ENCODE measurements at regions not wholly inside any gene's neighbourhood (a gene's known extent, or its start where the extent isn't known, plus 50 kb on each side); places are given as distances from the start of the nearest gene placed in this dataset.
A peak's percentile ranks its signal among the peaks of the same experiment; 100 is the strongest.

GRCh38 chr22:48226026-48227013 is 1463.9 kb downstream of the TBC1D22A start:
- H3K9me3 Mint-ChIP-seq = no peaks in the 10 kb centered on the region
- H3K4me3 Mint-ChIP-seq = no peak overlapping the region
- H3K27me3 Mint-ChIP-seq = peaks cover 8% of the 10 kb centered on the region
- DNase-seq (ENCODE audit: low spot score in 2 of 2) = no peak
- no peak for ATAC-seq (ENCODE audit: low read depth)
- no peaks in the 10 kb centered on the region for H3K36me3 Mint-ChIP-seq
- H3K27ac Mint-ChIP-seq = no peak overlapping the region
- H3K4me1 Mint-ChIP-seq = no peaks in the 10 kb centered on the region

GRCh38 chr22:48224332-48224731 is 1461.9 kb downstream of the TBC1D22A start:
- Mint-ChIP-seq H3K36me3 (no peaks in the 10 kb centered on the region), H3K4me3 (no peak overlapping the region), H3K27me3 (peaks cover 8% of the 10 kb centered on the region), H3K27ac (no peak overlapping the region), H3K9me3 (peaks cover 5% of the 10 kb centered on the region), H3K4me1 (no peaks in the 10 kb centered on the region)
- DNase-seq (ENCODE audit: low spot score in 2 of 2) (peak in 1 of 2 donors; percentile 2), ATAC-seq (ENCODE audit: low read depth) (no peak)

GRCh38 chr22:48223488-48224190 is 1461.2 kb downstream of the TBC1D22A start:
- no peak overlapping the region for H3K27ac Mint-ChIP-seq
- H3K36me3 Mint-ChIP-seq = no peaks in the 10 kb centered on the region
- no peaks in the 10 kb centered on the region for H3K4me1 Mint-ChIP-seq
- peaks cover 5% of the 10 kb centered on the region for H3K9me3 Mint-ChIP-seq
- peaks cover 8% of the 10 kb centered on the region for H3K27me3 Mint-ChIP-seq
- ATAC-seq (ENCODE audit: low read depth) (no peak), DNase-seq (ENCODE audit: low spot score in 2 of 2) (peak in 1 of 2 donors; percentile 1)
- H3K4me3 Mint-ChIP-seq = no peak overlapping the region

GRCh38 chr22:48222742-48223487 is 1460.5 kb downstream of the TBC1D22A start:
- H3K36me3 Mint-ChIP-seq = no peaks in the 10 kb centered on the region
- ATAC-seq (ENCODE audit: low read depth) (no peak), DNase-seq (ENCODE audit: low spot score in 2 of 2) (no peak)
- no peak overlapping the region for H3K27ac Mint-ChIP-seq
- H3K4me3 Mint-ChIP-seq = no peak overlapping the region
- peaks cover 8% of the 10 kb centered on the region for H3K27me3 Mint-ChIP-seq
- no peaks in the 10 kb centered on the region for H3K4me1 Mint-ChIP-seq
- peaks cover 5% of the 10 kb centered on the region for H3K9me3 Mint-ChIP-seq

GRCh38 chr22:48218889-48219420 is 1456.5 kb downstream of the TBC1D22A start:
- DNase-seq (ENCODE audit: low spot score in 2 of 2) (peak in 1 of 2 donors; percentile 2), ATAC-seq (ENCODE audit: low read depth) (no peak)
- no peaks in the 10 kb centered on the region for H3K4me1 Mint-ChIP-seq
- H3K27ac Mint-ChIP-seq = no peak overlapping the region
- H3K36me3 Mint-ChIP-seq = no peaks in the 10 kb centered on the region
- no peak overlapping the region for H3K4me3 Mint-ChIP-seq
- H3K27me3 Mint-ChIP-seq = peaks cover 4% of the 10 kb centered on the region
- peaks cover 5% of the 10 kb centered on the region for H3K9me3 Mint-ChIP-seq

GRCh38 chr22:48217596-48217995 is 1455.1 kb downstream of the TBC1D22A start:
- Mint-ChIP-seq H3K36me3 (no peaks in the 10 kb centered on the region), H3K4me1 (no peaks in the 10 kb centered on the region), H3K27me3 (peaks cover 6% of the 10 kb centered on the region), H3K9me3 (peaks cover 5% of the 10 kb centered on the region), H3K27ac (no peak overlapping the region), H3K4me3 (no peak overlapping the region)
- DNase-seq (ENCODE audit: low spot score in 2 of 2) (no peak), ATAC-seq (ENCODE audit: low read depth) (no peak)

GRCh38 chr22:48212727-48213126 is 1450.3 kb downstream of the TBC1D22A start:
- no peak overlapping the region for H3K4me3 Mint-ChIP-seq
- H3K4me1 Mint-ChIP-seq = no peaks in the 10 kb centered on the region
- H3K36me3 Mint-ChIP-seq = no peaks in the 10 kb centered on the region
- H3K9me3 Mint-ChIP-seq = no peaks in the 10 kb centered on the region
- H3K27ac Mint-ChIP-seq = no peak overlapping the region
- ATAC-seq (ENCODE audit: low read depth) (no peak), DNase-seq (ENCODE audit: low spot score in 2 of 2) (no peak)
- peaks cover 6% of the 10 kb centered on the region for H3K27me3 Mint-ChIP-seq

- Mint-ChIP-seq H3K4me1 (no peaks in the 10 kb centered on the region), H3K27me3 (peaks cover 6% of the 10 kb centered on the region), H3K9me3 (no peaks in the 10 kb centered on the region), H3K4me3 (no peak overlapping the region), H3K36me3 (no peaks in the 10 kb centered on the region), H3K27ac (no peak overlapping the region)
- ATAC-seq (ENCODE audit: low read depth) (no peak), DNase-seq (ENCODE audit: low spot score in 2 of 2) (peak in 1 of 2 donors; percentile 8)
These were observed 1448.4 kb downstream of the TBC1D22A start for GRCh38 chr22:48210812-48211211.

- ATAC-seq (ENCODE audit: low read depth) (no peak), DNase-seq (ENCODE audit: low spot score in 2 of 2) (peak in 1 of 2 donors; percentile 5)
- no peaks in the 10 kb centered on the region for H3K4me1 Mint-ChIP-seq
- no peaks in the 10 kb centered on the region for H3K36me3 Mint-ChIP-seq
- no peak overlapping the region for H3K27ac Mint-ChIP-seq
- peaks cover 6% of the 10 kb centered on the region for H3K27me3 Mint-ChIP-seq
- H3K4me3 Mint-ChIP-seq = no peak overlapping the region
- H3K9me3 Mint-ChIP-seq = no peaks in the 10 kb centered on the region
These were observed 1447.7 kb downstream of the TBC1D22A start for GRCh38 chr22:48210198-48210580.

- Mint-ChIP-seq H3K4me1 (no peaks in the 10 kb centered on the region), H3K9me3 (no peaks in the 10 kb centered on the region), H3K36me3 (no peaks in the 10 kb centered on the region), H3K27ac (no peak overlapping the region), H3K27me3 (peaks cover 11% of the 10 kb centered on the region), H3K4me3 (no peak overlapping the region)
- DNase-seq (ENCODE audit: low spot score in 2 of 2) (peak in 1 of 2 donors; percentile 5), ATAC-seq (ENCODE audit: low read depth) (no peak)
These were observed 1447.2 kb downstream of the TBC1D22A start for GRCh38 chr22:48209473-48210197.

GRCh38 chr22:48208894-48209293 is 1446.4 kb downstream of the TBC1D22A start:
- no peaks in the 10 kb centered on the region for H3K36me3 Mint-ChIP-seq
- DNase-seq (ENCODE audit: low spot score in 2 of 2) (peak in 1 of 2 donors; percentile 0), ATAC-seq (ENCODE audit: low read depth) (no peak)
- H3K4me1 Mint-ChIP-seq = no peaks in the 10 kb centered on the region
- no peak overlapping the region for H3K27ac Mint-ChIP-seq
- H3K9me3 Mint-ChIP-seq = no peaks in the 10 kb centered on the region
- peaks cover 7% of the 10 kb centered on the region for H3K27me3 Mint-ChIP-seq
- no peak overlapping the region for H3K4me3 Mint-ChIP-seq

GRCh38 chr22:48207919-48208535 is 1445.6 kb downstream of the TBC1D22A start:
- Mint-ChIP-seq H3K27me3 (peaks cover 6% of the 10 kb centered on the region), H3K9me3 (no peaks in the 10 kb centered on the region), H3K4me3 (no peak overlapping the region), H3K36me3 (no peaks in the 10 kb centered on the region), H3K4me1 (no peaks in the 10 kb centered on the region), H3K27ac (no peak overlapping the region)
- peak in 1 of 2 donors; percentile 3 for DNase-seq (ENCODE audit: low spot score in 2 of 2)
- ATAC-seq (ENCODE audit: low read depth) = no peak

- Mint-ChIP-seq H3K27me3 (peaks cover 6% of the 10 kb centered on the region), H3K4me1 (no peaks in the 10 kb centered on the region), H3K9me3 (no peaks in the 10 kb centered on the region), H3K27ac (no peak overlapping the region), H3K36me3 (no peaks in the 10 kb centered on the region), H3K4me3 (no peak overlapping the region)
- DNase-seq (ENCODE audit: low spot score in 2 of 2) = no peak
- no peak for ATAC-seq (ENCODE audit: low read depth)
These were observed 1443.3 kb downstream of the TBC1D22A start for GRCh38 chr22:48205790-48206189.
